HEK293 (cell line): ENCODE measurements at regions not wholly inside any gene's neighbourhood (a gene's known extent, or its start where the extent isn't known, plus 50 kb on each side); places are given as distances from the start of the nearest gene placed in this dataset.
"Not testable (repeated sequence)": the region's sequence is repeated elsewhere in the genome, so short reads cannot be mapped to it uniquely, and the experiment has no call there.

Experiments used
- CTCF ChIA-PET: fragments of 350-600 bp; formaldehyde crosslinking; extraction: SDS; loops from one replicate; lab custom pipeline; 2021; ENCODE audit warnings: antibody characterized with exemption; lab: Yijun Ruan, JAX
- POLR2A ChIA-PET: fragments of 300-600 bp; formaldehyde crosslinking; extraction: SDS; loops from one replicate; lab custom pipeline; 2020; ENCODE audit warnings: antibody characterized with exemption, inconsistent platforms; lab: Yijun Ruan, JAX
- H3K27ac ChIP-seq: fragments of 200-500 bp; sonication (Bioruptor generic); 2 replicates; pipeline ENCODE4 v1.5.1; 2014; ENCODE audit warnings: low read depth, low read length, control low read depth, inconsistent platforms; ENCODE audit errors: extremely low read depth
- H3K36me3 ChIP-seq, 2 experiments: fragments of 200-500 bp in 1 of 2; sonication (Bioruptor generic) in 1 of 2; 1 replicate in 1 of 2; 2 replicates in 1 of 2; pipeline ENCODE4 v1.5.1; 2014 to 2017; ENCODE audit warnings: inconsistent platforms in 2 of 2, low read length in 2 of 2; ENCODE audit not compliant: control insufficient read depth in 2 of 2, insufficient read depth in 1 of 2
- H3K4me1 ChIP-seq: fragments of 200-500 bp; sonication (Bioruptor generic); 2 replicates; pipeline ENCODE4 v1.5.1; 2014; ENCODE audit warnings: mild to moderate bottlenecking, low read length, inconsistent platforms; ENCODE audit not compliant: control insufficient read depth, insufficient read depth
- H3K4me3 ChIP-seq: 2 replicates; pipeline ENCODE4 v1.5.1; 2011; ENCODE audit warnings: low read depth, mild to moderate bottlenecking, control low read depth, low read length, moderate library complexity
- H3K9me3 ChIP-seq: fragments of 200-500 bp; sonication (Bioruptor generic); 2 replicates; pipeline ENCODE4 v1.5.1; 2014; ENCODE audit warnings: low read depth, low read length, inconsistent platforms; ENCODE audit not compliant: control insufficient read depth, insufficient read depth
- HOXC10 ChIP-seq: sonication (generic); formaldehyde crosslinking; IDR thresholded peaks from 2 replicates; pipeline ENCODE4 v1.8.1; 2023; ENCODE audit warnings: mild to moderate bottlenecking, missing genetic modification reagents
- INSM2 ChIP-seq: fragments of 450-650 bp; formaldehyde crosslinking; IDR thresholded peaks from 2 replicates; pipeline ENCODE4 v1.5.1; 2016; ENCODE audit warnings: missing biosample characterization, missing genetic modification characterization
- KLF16 ChIP-seq: fragments of 450-650 bp; formaldehyde crosslinking; IDR thresholded peaks from 2 replicates; pipeline ENCODE4 v1.5.1; 2017; ENCODE audit warnings: missing biosample characterization, missing genetic modification characterization
- SETDB1 ChIP-seq: IDR thresholded peaks from one replicate; pipeline ENCODE4 v1.6.1; 2017; ENCODE audit warnings: mild to moderate bottlenecking, low read length, moderate library complexity, mixed read lengths; ENCODE audit not compliant: insufficient read length
- ZBTB7A ChIP-seq: fragments of 450-650 bp; formaldehyde crosslinking; IDR thresholded peaks from 2 replicates; pipeline ENCODE4 v1.5.1; 2016; ENCODE audit warnings: low read depth, missing biosample characterization, missing genetic modification characterization
- ZFP41 ChIP-seq: fragments of 450-650 bp; formaldehyde crosslinking; IDR thresholded peaks from 2 replicates; pipeline ENCODE4 v1.5.1; 2016; ENCODE audit warnings: missing biosample characterization, missing genetic modification characterization, borderline replicate concordance
- ZNF138 ChIP-seq: fragments of 450-650 bp; formaldehyde crosslinking; IDR thresholded peaks from 2 replicates; pipeline ENCODE4 v1.5.1; 2016; ENCODE audit warnings: missing biosample characterization, missing genetic modification characterization, borderline replicate concordance
- ZNF146 ChIP-seq: fragments of 450-650 bp; formaldehyde crosslinking; IDR thresholded peaks from 2 replicates; pipeline ENCODE4 v1.5.1; 2016; ENCODE audit warnings: missing biosample characterization, missing genetic modification characterization
- ZNF16 ChIP-seq: fragments of 450-650 bp; formaldehyde crosslinking; IDR thresholded peaks from 2 replicates; pipeline ENCODE4 v1.5.1; 2016; ENCODE audit warnings: low read depth, missing biosample characterization, missing genetic modification characterization
- ZNF169 ChIP-seq: fragments of 450-650 bp; formaldehyde crosslinking; IDR thresholded peaks from 2 replicates; pipeline ENCODE4 v1.5.1; 2016; ENCODE audit warnings: missing biosample characterization, missing genetic modification characterization
- ZNF302 ChIP-seq: fragments of 450-650 bp; formaldehyde crosslinking; IDR thresholded peaks from 2 replicates; pipeline ENCODE4 v1.5.1; 2016; ENCODE audit warnings: missing biosample characterization, missing genetic modification characterization, low read depth
- ZNF423 ChIP-seq: fragments of 450-650 bp; formaldehyde crosslinking; IDR thresholded peaks from 2 replicates; pipeline ENCODE4 v1.5.1; 2016; ENCODE audit warnings: missing biosample characterization, missing genetic modification characterization
- ZNF48 ChIP-seq: fragments of 450-650 bp; formaldehyde crosslinking; IDR thresholded peaks from 2 replicates; pipeline ENCODE4 v1.5.1; 2016; ENCODE audit warnings: missing biosample characterization, missing genetic modification characterization
- ZNF501 ChIP-seq: fragments of 450-650 bp; formaldehyde crosslinking; IDR thresholded peaks from 2 replicates; pipeline ENCODE4 v1.5.1; 2016; ENCODE audit warnings: missing biosample characterization, missing genetic modification characterization
- ZNF529 ChIP-seq: fragments of 450-650 bp; formaldehyde crosslinking; IDR thresholded peaks from 2 replicates; pipeline ENCODE4 v1.5.1; 2017; ENCODE audit warnings: missing genetic modification characterization, missing biosample characterization; ENCODE audit not compliant: insufficient replicate concordance
- ZNF645 ChIP-seq: fragments of 450-650 bp; formaldehyde crosslinking; IDR thresholded peaks from 2 replicates; pipeline ENCODE4; 2016; ENCODE audit warnings: missing biosample characterization, missing genetic modification characterization
- ZNF830 ChIP-seq: fragments of 450-650 bp; IDR thresholded peaks from 2 replicates; pipeline ENCODE4 v1.5.0; 2018; ENCODE audit warnings: missing biosample characterization, missing genetic modification characterization, low read depth, mild to moderate bottlenecking, moderate library complexity
- ZSCAN30 ChIP-seq: fragments of 450-650 bp; IDR thresholded peaks from 2 replicates; pipeline ENCODE4 v1.5.1; 2018; ENCODE audit warnings: missing biosample characterization, mild to moderate bottlenecking, missing genetic modification characterization, moderate library complexity
- TF ChIP-seq, protein P1 (sequence below): fragments of 450-650 bp; formaldehyde crosslinking; IDR thresholded peaks from 2 replicates; pipeline ENCODE4 v1.5.1; 2017; ENCODE audit warnings: missing biosample characterization, missing genetic modification characterization
- TF ChIP-seq, protein P2 (sequence below): fragments of 450-650 bp; formaldehyde crosslinking; IDR thresholded peaks from 2 replicates; pipeline ENCODE4 v1.5.1; 2016; ENCODE audit warnings: missing biosample characterization, missing genetic modification characterization
- TF ChIP-seq, protein P3 (sequence below): fragments of 450-650 bp; formaldehyde crosslinking; IDR thresholded peaks from 2 replicates; pipeline ENCODE4 v1.5.1; 2016; ENCODE audit warnings: missing biosample characterization, missing genetic modification characterization

DNA sequence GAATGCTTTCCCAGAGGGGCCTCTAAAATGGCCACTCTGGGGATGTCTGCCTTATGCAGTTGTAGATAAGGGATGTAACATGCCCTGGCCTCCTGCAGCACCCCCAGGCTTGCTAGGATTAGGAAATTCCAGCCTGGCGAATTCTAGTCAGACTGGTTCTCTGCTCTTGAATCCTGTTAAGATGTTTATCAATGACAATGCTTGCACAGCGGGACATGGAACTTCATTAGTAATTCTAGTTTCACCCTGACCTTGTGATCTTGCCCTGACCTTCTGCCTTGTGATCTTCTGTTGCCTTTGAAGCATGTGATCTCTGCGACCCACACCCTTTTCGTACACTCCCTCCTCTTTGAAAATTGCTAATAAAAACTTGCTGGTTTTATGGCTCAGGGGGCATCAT, 497.2 kb upstream of the PABPC4L start:
- H3K9me3 ChIP-seq, H3K4me3 ChIP-seq, H3K4me1 ChIP-seq, POLR2A ChIA-PET, H3K27ac ChIP-seq, H3K36me3 ChIP-seq: not testable (repeated sequence)
- TF ChIP-seq SETDB1 = peak; percentile 21
- CTCF ChIA-PET = interaction anchor here (0.5 kb wide), 1 partner anchor 1328 kb away, joined by 3 read pairs; no protein-coding TSS in a partner anchor

DNA sequence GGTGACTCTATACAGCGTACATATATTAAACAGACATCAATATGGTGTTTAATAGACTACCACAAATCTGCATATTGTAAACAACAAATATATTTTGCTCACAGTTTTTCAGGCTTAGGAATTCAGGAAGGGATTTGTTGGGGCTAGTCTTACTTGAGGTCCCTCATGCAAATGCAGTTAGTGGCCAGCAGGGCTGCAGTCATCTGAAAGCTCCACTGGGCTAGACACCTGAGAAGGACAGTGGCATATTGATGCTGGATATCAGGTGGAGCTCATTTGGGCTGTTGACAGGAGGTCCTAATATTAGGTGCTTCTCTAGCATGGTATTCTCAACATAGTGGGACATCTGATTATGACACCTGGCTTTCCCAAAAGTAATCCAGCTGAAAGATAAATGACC, 493.8 kb upstream of the PABPC4L start:
- Histone ChIP-seq H3K4me3 (no peak overlapping the region), H3K9me3 (no peaks in the 10 kb centered on the region), H3K36me3 (no peaks in the 10 kb centered on the region), H3K4me1 (no peaks in the 10 kb centered on the region), H3K27ac (no peak overlapping the region)
- CTCF ChIA-PET = no interaction called here
- no peak for TF ChIP-seq ZNF830 (tag by site-specific recombination)
- no peak for TF ChIP-seq ZNF16
- TF ChIP-seq ZNF645 (tag by site-specific recombination) = no peak
- no peak for TF ChIP-seq ZNF169 (tag by site-specific recombination)
- TF ChIP-seq, protein P1, sequence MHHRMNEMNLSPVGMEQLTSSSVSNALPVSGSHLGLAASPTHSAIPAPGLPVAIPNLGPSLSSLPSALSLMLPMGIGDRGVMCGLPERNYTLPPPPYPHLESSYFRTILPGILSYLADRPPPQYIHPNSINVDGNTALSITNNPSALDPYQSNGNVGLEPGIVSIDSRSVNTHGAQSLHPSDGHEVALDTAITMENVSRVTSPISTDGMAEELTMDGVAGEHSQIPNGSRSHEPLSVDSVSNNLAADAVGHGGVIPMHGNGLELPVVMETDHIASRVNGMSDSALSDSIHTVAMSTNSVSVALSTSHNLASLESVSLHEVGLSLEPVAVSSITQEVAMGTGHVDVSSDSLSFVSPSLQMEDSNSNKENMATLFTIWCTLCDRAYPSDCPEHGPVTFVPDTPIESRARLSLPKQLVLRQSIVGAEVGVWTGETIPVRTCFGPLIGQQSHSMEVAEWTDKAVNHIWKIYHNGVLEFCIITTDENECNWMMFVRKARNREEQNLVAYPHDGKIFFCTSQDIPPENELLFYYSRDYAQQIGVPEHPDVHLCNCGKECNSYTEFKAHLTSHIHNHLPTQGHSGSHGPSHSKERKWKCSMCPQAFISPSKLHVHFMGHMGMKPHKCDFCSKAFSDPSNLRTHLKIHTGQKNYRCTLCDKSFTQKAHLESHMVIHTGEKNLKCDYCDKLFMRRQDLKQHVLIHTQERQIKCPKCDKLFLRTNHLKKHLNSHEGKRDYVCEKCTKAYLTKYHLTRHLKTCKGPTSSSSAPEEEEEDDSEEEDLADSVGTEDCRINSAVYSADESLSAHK (tag by site-specific recombination) = no peak
- no peak for TF ChIP-seq ZBTB7A
- TF ChIP-seq, protein P2, sequence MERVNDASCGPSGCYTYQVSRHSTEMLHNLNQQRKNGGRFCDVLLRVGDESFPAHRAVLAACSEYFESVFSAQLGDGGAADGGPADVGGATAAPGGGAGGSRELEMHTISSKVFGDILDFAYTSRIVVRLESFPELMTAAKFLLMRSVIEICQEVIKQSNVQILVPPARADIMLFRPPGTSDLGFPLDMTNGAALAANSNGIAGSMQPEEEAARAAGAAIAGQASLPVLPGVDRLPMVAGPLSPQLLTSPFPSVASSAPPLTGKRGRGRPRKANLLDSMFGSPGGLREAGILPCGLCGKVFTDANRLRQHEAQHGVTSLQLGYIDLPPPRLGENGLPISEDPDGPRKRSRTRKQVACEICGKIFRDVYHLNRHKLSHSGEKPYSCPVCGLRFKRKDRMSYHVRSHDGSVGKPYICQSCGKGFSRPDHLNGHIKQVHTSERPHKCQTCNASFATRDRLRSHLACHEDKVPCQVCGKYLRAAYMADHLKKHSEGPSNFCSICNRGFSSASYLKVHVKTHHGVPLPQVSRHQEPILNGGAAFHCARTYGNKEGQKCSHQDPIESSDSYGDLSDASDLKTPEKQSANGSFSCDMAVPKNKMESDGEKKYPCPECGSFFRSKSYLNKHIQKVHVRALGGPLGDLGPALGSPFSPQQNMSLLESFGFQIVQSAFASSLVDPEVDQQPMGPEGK (tag by site-specific recombination) = no peak
- TF ChIP-seq ZNF302 (tag by site-specific recombination) = no peak
- TF ChIP-seq ZNF146 = no peak
- no peak for TF ChIP-seq ZFP41
- no peak for TF ChIP-seq ZNF501 (tag by site-specific recombination)
- TF ChIP-seq, protein P3, sequence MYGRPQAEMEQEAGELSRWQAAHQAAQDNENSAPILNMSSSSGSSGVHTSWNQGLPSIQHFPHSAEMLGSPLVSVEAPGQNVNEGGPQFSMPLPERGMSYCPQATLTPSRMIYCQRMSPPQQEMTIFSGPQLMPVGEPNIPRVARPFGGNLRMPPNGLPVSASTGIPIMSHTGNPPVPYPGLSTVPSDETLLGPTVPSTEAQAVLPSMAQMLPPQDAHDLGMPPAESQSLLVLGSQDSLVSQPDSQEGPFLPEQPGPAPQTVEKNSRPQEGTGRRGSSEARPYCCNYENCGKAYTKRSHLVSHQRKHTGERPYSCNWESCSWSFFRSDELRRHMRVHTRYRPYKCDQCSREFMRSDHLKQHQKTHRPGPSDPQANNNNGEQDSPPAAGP (tag by site-specific recombination) = no peak
- TF ChIP-seq ZSCAN30 (tag by site-specific recombination) = no peak
- TF ChIP-seq KLF16 (tag by site-specific recombination) = no peak
- no peak for TF ChIP-seq ZNF48 (tag by site-specific recombination)
- TF ChIP-seq ZNF138 = no peak
- TF ChIP-seq ZNF423 (tag by site-specific recombination) = no peak
- no peak for TF ChIP-seq HOXC10 (CRISPR knock-in tag)
- TF ChIP-seq INSM2 (tag by site-specific recombination) = no peak
- no peak for TF ChIP-seq ZNF529
- POLR2A ChIA-PET = no interaction called here
